Stomach (tissue), 8 donors: ENCODE measurements at regions not wholly inside any gene's neighbourhood (a gene's known extent, or its start where the extent isn't known, plus 50 kb on each side); places are given as distances from the start of the nearest gene placed in this dataset.
A peak's percentile ranks its signal among the peaks of the same experiment; 100 is the strongest.

Experiments used
- DNase-seq, 2 donors: peaks; one replicate each; pipeline versions ENCODE4 v3.0.0 to v3.0.0-alpha.2; 2013 to 2019
- H3K27ac ChIP-seq, 5 donors: fragments of 200-600 bp in 4 of 5; sonication (generic) in 4 of 5; one replicate each; pipeline ENCODE4 v1.5.1; 2013 to 2019; ENCODE audit warnings: mild to moderate bottlenecking in 1 of 5, moderate library complexity in 1 of 5
- H3K27me3 ChIP-seq, 3 donors: fragments of 200-600 bp; sonication (generic); one replicate each; pipeline ENCODE4 v1.5.1; 2017 to 2019; ENCODE audit warnings: mixed run types in 1 of 3
- H3K36me3 ChIP-seq, 4 donors: fragments of 200-600 bp; sonication (generic); 1 replicate in 3 of 4; 2 replicates in 1 of 4; pipeline ENCODE4 v1.5.1; 2016 to 2019
- H3K4me1 ChIP-seq, 4 donors: fragments of 200-600 bp; sonication (generic); one replicate each; pipeline ENCODE4 v1.5.1; 2016 to 2019
- H3K4me3 ChIP-seq, 4 donors: fragments of 200-600 bp; sonication (generic) in 3 of 4; one replicate each; pipeline ENCODE4 v1.5.1; 2016 to 2019; ENCODE audit warnings: mild to moderate bottlenecking in 1 of 4
- H3K9me3 ChIP-seq, 4 donors: fragments of 200-600 bp; sonication (generic); one replicate each; pipeline ENCODE4 v1.5.1; 2016 to 2019
- CTCF ChIP-seq, 7 experiments: fragments of 450-650 bp in 4 of 7; fragments of 200-600 bp in 3 of 7; sonication (generic) in 3 of 7; IDR thresholded peaks; one replicate each; pipeline ENCODE4 v1.5.1; 2016 to 2019; ENCODE audit warnings: antibody characterized with exemption in 7 of 7, control low read depth in 2 of 7, mild to moderate bottlenecking in 1 of 7
- EP300 ChIP-seq: sonication (generic); formaldehyde crosslinking; IDR thresholded peaks from one replicate; pipeline ENCODE4 v1.6.1; 2017; ENCODE audit warnings: antibody characterized with exemption
- POLR2A ChIP-seq, 4 donors: fragments of 450-650 bp; IDR thresholded peaks; one replicate each; pipeline ENCODE4 v1.6.1; 2016; ENCODE audit warnings: antibody characterized with exemption in 4 of 4, control low read depth in 2 of 4, mild to moderate bottlenecking in 1 of 4, moderate library complexity in 1 of 4
- POLR2AphosphoS5 ChIP-seq, 3 donors: sonication (generic); formaldehyde crosslinking; IDR thresholded peaks; one replicate each; pipeline ENCODE4 v1.6.1; 2016; ENCODE audit warnings: antibody characterized with exemption in 3 of 3
- WGBS, 5 donors: extraction: QIAGEN DNeasy Blood & Tissue Kit in 3 of 5; methylation state at CpG; one replicate each; pipeline versions ENCODE4 v1.1.5 to v1.1.7; 2013 to 2018; 5-methylcytosine and 5-hydroxymethylcytosine counted together
- intact Hi-C: fragments of 100-400 bp; cut with DNase I; formaldehyde crosslinking; loops from one replicate; pipeline ENCODE4 v1.15.1; 2023; ENCODE audit warnings: low total_unique reads
- donor health status: healthy with polysubstance abuse.
- donor health status: Bipolar disorder and iron deficiency.
- donor health status: healthy.

- intact Hi-C loops, result no loop called here
- Histone ChIP-seq H3K27ac (no peak overlapping the region), H3K36me3 (no peaks in the 10 kb centered on the region), H3K4me1 (peaks cover 0 to 3% (median 0%) of the 10 kb centered on the region in 4 donors), H3K9me3 (no peaks in the 10 kb centered on the region), H3K4me3 (no peak overlapping the region), H3K27me3 (peaks cover 0 to 25% (median 0%) of the 10 kb centered on the region in 3 donors)
- WGBS, 5 donors, result 84 to 100% (median 91%) methylated on average over 2 of the region's 2 CpGs
- no peak for TF ChIP-seq CTCF (IDR thresholded peaks at IDR 0.05)
- no peak for TF ChIP-seq EP300
- no peak for TF ChIP-seq POLR2AphosphoS5 (IDR thresholded peaks at IDR 0.05)
- TF ChIP-seq POLR2A (IDR thresholded peaks at IDR 0.05), result no peak
- no peak for DNase-seq
These were observed 135.0 kb upstream of the PROKR2 start for GRCh38 chr20:5451643-5452210.

DNA sequence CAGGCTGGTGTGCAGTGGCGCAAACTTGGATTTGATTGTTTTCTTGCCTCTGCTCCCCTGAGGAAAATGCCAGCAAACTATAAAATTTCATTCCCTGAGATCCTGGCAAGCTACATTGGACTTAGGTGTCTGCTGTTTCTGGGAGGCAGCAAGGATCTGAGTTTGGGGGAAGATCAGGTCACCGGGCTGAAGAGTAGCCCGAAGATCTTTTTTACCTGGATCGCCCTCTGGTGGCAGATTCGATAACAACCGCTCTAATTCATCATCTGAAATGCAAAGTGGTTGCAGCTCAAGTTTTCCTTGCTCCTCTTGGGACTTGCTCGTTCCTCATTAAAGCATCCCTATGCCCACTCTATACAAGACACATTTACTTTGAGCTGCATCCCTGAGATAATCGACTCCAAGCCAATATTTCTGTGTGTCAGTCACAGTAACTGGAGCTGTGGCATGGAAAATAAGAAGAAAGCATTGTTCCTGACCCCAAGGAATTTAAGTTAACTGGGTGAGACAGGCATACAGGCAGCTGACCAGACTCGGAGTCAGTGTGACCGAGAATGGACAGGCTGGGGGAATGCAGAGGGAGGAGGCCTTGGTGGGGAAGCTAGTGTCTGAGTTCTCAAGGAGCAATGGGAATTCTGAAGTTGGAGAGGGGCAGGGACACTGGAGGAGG, 131.8 kb upstream of the PROKR2 start:
- peak; percentile 51 to 64 for DNase-seq
- no peaks in the 10 kb centered on the region for H3K9me3 ChIP-seq
- intact Hi-C loops, result no loop called here

GRCh38 chr20:5447188-5447587, 130.4 kb upstream of the PROKR2 start:
- DNase-seq, result no peak
- TF ChIP-seq POLR2A (IDR thresholded peaks at IDR 0.05) (no peak), CTCF (IDR thresholded peaks at IDR 0.05) (no peak), POLR2AphosphoS5 (IDR thresholded peaks at IDR 0.05) (no peak), EP300 (no peak)
- intact Hi-C loops, result no loop called here
- Histone ChIP-seq H3K27ac (no peak overlapping the region), H3K9me3 (no peaks in the 10 kb centered on the region), H3K4me3 (no peak overlapping the region), H3K27me3 (peaks cover 0 to 44% (median 0%) of the 10 kb centered on the region in 3 donors), H3K36me3 (no peaks in the 10 kb centered on the region), H3K4me1 (peaks cover 0 to 3% (median 0%) of the 10 kb centered on the region in 4 donors)
- WGBS, 5 donors, result 55 to 67% (median 62%) methylated on average over 5 of the region's 5 CpGs

More for the DNA sequence above, 131.8 kb upstream of the PROKR2 start:
- Histone ChIP-seq H3K4me3 (no peak overlapping the region), H3K4me1 (peaks cover 0 to 3% (median 0%) of the 10 kb centered on the region in 4 donors), H3K36me3 (no peaks in the 10 kb centered on the region), H3K27me3 (peaks cover 0 to 44% (median 0%) of the 10 kb centered on the region in 3 donors), H3K27ac (no peak overlapping the region)
- peak in 3 of 7 experiments; percentile 41 to 46 (median 45) for TF ChIP-seq CTCF (IDR thresholded peaks at IDR 0.05)
- no peak for TF ChIP-seq POLR2AphosphoS5 (IDR thresholded peaks at IDR 0.05)
- no peak for TF ChIP-seq EP300
- TF ChIP-seq POLR2A (IDR thresholded peaks at IDR 0.05), result no peak
- WGBS, 5 donors, result 16 to 18% (median 17%) methylated on average over 10 of the region's 10 CpGs

DNA sequence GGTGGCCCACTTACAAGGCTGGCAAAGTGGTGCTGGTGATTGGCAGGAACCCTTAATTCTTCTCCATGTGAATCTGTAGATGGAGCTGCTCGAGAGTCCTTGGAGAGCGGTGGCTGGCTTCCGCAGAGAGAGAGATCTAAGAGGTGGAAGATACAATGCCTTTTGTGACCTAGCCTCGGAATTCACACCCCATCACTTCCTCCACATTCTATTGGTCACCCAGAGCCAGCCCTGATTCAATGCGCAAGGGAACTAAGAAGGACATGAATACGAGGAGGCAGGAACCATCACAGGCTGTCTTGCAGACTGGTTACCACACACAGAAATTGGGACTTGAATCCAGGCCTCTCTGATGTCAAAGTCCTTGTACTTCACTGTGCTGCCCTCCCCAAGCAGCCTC, 128.9 kb upstream of the PROKR2 start:
- Histone ChIP-seq H3K36me3 (no peaks in the 10 kb centered on the region), H3K27me3 (peaks cover 0 to 44% (median 0%) of the 10 kb centered on the region in 3 donors), H3K9me3 (no peaks in the 10 kb centered on the region), H3K27ac (no peak overlapping the region), H3K4me1 (peaks cover 0 to 3% (median 0%) of the 10 kb centered on the region in 4 donors), H3K4me3 (no peak overlapping the region)
- TF ChIP-seq POLR2AphosphoS5 (IDR thresholded peaks at IDR 0.05), result no peak
- TF ChIP-seq EP300, result no peak
- no peak for TF ChIP-seq POLR2A (IDR thresholded peaks at IDR 0.05)
- no peak for TF ChIP-seq CTCF (IDR thresholded peaks at IDR 0.05)
- WGBS, 5 donors, result 67 to 81% (median 79%) methylated on average over 6 of the region's 6 CpGs
- intact Hi-C loops, result no loop called here
- DNase-seq, result no peak
